Right lobe of liver (tissue), 6 donors: ENCODE measurements at regions not wholly inside any gene's neighbourhood (a gene's known extent, or its start where the extent isn't known, plus 50 kb on each side); places are given as distances from the start of the nearest gene placed in this dataset.

Experiments used
- ATAC-seq, 4 donors: fragments of 200-7000 bp; cut with Tn5 transposase; one replicate each; pipeline ENCODE4 v1.9.1; 2020; ENCODE audit warnings: mild to moderate bottlenecking in 4 of 4, moderate library complexity in 4 of 4
- DNase-seq, 3 donors: peaks; one replicate each; pipeline ENCODE4 v3.0.0-alpha.2; 2020
- H3K27ac ChIP-seq, 3 donors: fragments of 200-600 bp; one replicate each; pipeline ENCODE4 v1.8.0; 2022
- H3K27me3 ChIP-seq, 2 donors: fragments of 200-600 bp; one replicate each; pipeline ENCODE4 v1.8.0; 2022
- H3K36me3 ChIP-seq, 4 donors: fragments of 200-600 bp; sonication (generic) in 1 of 4; one replicate each; pipeline versions ENCODE4 v1.5.1 to v1.8.0; 2017 to 2022; ENCODE audit warnings: control low read depth in 1 of 4
- H3K4me1 ChIP-seq, 4 donors: fragments of 200-600 bp; sonication (generic) in 1 of 4; one replicate each; pipeline versions ENCODE4 v1.5.1 to v1.8.0; 2017 to 2022; ENCODE audit warnings: control low read depth in 1 of 4
- H3K4me3 ChIP-seq, 3 donors: fragments of 200-600 bp; one replicate each; pipeline ENCODE4 v1.8.0; 2022
- H3K9me3 ChIP-seq, 4 donors: fragments of 200-600 bp; sonication (generic) in 1 of 4; one replicate each; pipeline versions ENCODE4 v1.5.1 to v1.8.0; 2017 to 2022; ENCODE audit warnings: control low read depth in 1 of 4
- POLR2A ChIP-seq: fragments of 450-650 bp; IDR thresholded peaks from one replicate; pipeline ENCODE4 v1.6.1; 2017; ENCODE audit warnings: antibody characterized with exemption, mild to moderate bottlenecking
- WGBS: methylation state at CpG from one replicate; pipeline ENCODE4 v1.1.6; 2018; ENCODE audit warnings: low coverage, low lambda C conversion rate; ENCODE audit not compliant: insufficient coverage; ENCODE audit errors: missing lambda C conversion rate; 5-methylcytosine and 5-hydroxymethylcytosine counted together
- intact Hi-C, 2 donors: fragments of 100-400 bp; cut with DNase I; formaldehyde crosslinking; loops; one replicate each; pipeline versions ENCODE4 v1.11.2 to v1.14.1; 2022
- TF ChIP-seq, protein P1 (sequence below), 4 donors: fragments of 200-600 bp in 3 of 4; fragments of 450-650 bp in 1 of 4; IDR thresholded peaks; one replicate each; pipeline versions ENCODE4 v1.5.1 to v1.8.0; 2016 to 2022; ENCODE audit warnings: antibody characterized with exemption in 4 of 4, mild to moderate bottlenecking in 2 of 4
- donor health status: DM: no; HTN: yes; CAD: no.
- donor health status: DM: no; HTN: no; CAD: no.
- donor health status: DM: no; HTN: no; CAD: no.
- donor health status: DM: no; HTN: yes; CAD: no.
- donor health status: DM: no; HTN: yes; CAD: no.

DNA sequence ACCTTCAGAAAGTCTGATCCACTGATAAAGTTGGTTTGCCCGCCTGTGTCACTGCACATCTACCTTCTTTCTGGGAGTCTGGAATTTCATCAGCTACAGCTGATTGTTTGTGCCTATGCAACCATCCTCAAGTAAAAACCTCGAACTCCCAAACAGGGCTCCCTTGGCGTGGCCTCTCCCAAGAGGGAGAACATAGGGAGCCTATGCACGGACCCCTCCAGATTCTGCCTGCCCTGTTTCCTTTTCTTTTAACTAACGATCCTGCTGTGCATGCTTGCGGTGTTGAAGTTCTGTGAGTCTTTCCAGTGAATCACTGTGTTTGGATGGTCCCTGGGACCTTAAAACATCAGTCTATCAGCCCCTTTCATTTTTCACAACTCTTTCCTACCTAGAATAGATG is 226.9 kb upstream of the SEMA3D start:
- Histone ChIP-seq H3K36me3 (no peaks in the 10 kb centered on the region), H3K27me3 (no peaks in the 10 kb centered on the region), H3K9me3 (no peaks in the 10 kb centered on the region), H3K4me1 (no peaks in the 10 kb centered on the region), H3K4me3 (no peak overlapping the region), H3K27ac (no peak overlapping the region)
- intact Hi-C loops = no loop called here
- no peak for TF ChIP-seq POLR2A
- TF ChIP-seq, protein P1, sequence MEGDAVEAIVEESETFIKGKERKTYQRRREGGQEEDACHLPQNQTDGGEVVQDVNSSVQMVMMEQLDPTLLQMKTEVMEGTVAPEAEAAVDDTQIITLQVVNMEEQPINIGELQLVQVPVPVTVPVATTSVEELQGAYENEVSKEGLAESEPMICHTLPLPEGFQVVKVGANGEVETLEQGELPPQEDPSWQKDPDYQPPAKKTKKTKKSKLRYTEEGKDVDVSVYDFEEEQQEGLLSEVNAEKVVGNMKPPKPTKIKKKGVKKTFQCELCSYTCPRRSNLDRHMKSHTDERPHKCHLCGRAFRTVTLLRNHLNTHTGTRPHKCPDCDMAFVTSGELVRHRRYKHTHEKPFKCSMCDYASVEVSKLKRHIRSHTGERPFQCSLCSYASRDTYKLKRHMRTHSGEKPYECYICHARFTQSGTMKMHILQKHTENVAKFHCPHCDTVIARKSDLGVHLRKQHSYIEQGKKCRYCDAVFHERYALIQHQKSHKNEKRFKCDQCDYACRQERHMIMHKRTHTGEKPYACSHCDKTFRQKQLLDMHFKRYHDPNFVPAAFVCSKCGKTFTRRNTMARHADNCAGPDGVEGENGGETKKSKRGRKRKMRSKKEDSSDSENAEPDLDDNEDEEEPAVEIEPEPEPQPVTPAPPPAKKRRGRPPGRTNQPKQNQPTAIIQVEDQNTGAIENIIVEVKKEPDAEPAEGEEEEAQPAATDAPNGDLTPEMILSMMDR (IDR thresholded peaks at IDR 0.05) = no peak
- ATAC-seq (no peak), DNase-seq (no peak)
- 68% methylated on average over 5 of the region's 6 CpGs for WGBS

DNA sequence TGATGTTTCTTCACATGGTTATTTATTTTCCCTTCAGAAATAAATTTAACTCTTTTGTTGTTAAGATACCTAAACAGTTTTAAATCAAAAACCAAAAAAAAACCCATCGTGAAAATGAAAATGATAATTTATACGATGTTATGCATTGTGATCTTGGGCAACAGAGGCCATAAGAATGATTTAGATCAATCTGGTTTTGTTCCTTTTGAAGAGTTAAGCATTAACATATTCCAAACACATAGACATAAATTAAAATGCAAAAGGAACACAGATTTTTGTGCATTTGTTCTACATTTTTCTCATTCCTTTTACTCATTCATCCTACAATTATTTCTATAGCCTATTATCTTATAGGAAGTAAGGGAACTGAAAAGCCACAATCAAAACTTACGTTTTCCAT is 226.1 kb upstream of the SEMA3D start:
- Histone ChIP-seq H3K27me3 (no peaks in the 10 kb centered on the region), H3K36me3 (no peaks in the 10 kb centered on the region), H3K4me3 (no peak overlapping the region), H3K4me1 (no peaks in the 10 kb centered on the region), H3K9me3 (no peaks in the 10 kb centered on the region), H3K27ac (no peak overlapping the region)
- ATAC-seq (no peak), DNase-seq (no peak)
- WGBS = 72% methylated on average over 3 of the region's 3 CpGs
- intact Hi-C loops = no loop called here
- TF ChIP-seq, protein P1 (IDR thresholded peaks at IDR 0.05) = no peak
- TF ChIP-seq POLR2A = no peak

DNA sequence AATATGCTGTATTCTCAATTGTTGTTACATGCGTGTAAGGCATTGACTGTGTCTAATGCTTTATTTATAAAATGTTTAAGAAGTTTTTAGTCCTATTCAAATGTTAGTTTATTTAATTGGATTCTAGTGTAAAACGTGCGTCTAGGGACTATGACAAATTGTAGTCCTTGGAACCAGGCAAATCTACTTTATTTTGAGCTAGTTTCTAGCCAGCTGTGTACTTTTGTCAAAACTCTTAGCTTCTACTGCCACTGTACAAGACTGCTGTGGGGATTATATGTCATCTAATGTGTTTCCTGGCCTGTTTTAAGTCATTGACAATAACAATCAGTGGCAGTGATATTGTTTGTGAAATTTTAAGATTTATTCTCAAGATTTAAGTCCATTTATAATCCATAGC is 220.5 kb upstream of the SEMA3D start:
- WGBS = 61% methylated on average over 3 of the region's 3 CpGs
- H3K27ac ChIP-seq = no peak overlapping the region
- DNase-seq = no peak
- intact Hi-C loops = no loop called here
- no peak for ATAC-seq
- TF ChIP-seq POLR2A = no peak
- TF ChIP-seq, protein P1 (IDR thresholded peaks at IDR 0.05) = no peak
- no peaks in the 10 kb centered on the region for H3K9me3 ChIP-seq
- H3K36me3 ChIP-seq = no peaks in the 10 kb centered on the region
- no peak overlapping the region for H3K4me3 ChIP-seq
- no peaks in the 10 kb centered on the region for H3K4me1 ChIP-seq
- H3K27me3 ChIP-seq = no peaks in the 10 kb centered on the region

DNA sequence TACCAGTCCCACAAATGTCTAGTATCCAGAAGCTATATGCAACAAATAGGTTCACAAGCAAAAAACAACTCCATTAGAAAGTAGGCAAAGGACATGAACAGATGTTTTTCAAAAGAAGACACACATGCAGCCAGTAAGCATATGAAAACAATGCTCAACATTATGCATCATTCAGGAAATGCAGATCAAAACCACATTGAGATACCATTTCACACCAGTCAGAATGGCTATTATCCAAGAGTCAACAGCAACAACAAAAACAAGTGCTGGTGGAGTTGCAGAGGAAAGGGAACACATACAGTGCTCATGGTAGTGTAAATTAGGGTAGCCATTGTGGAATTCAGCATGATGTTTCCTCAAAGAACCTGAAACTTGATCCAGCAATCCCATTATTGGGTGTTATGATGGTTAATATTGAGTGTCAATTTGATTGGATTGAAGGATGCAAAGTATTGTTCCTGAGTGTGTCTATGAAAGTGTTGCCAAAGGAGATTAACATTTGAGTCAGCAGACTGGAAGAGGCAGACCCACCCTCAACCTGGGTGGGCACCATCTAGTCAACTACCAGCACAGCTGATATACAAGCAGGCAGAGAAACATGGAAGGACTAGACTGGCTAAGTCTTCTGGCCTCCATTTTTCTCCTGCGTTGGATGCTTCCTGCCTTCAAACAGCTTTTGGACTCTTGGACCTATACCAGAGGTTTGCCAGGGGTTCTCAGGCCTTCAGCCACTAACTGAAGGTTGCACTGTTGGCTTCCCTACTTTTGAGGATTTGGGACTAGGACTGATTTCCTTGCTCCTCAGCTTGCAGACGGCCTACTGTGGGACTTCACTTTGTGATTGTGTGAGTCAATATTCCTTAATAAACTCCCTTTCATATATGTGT is 218.4 kb upstream of the SEMA3D start:
- H3K27me3 ChIP-seq = no peaks in the 10 kb centered on the region
- no peak overlapping the region for H3K4me3 ChIP-seq
- no peak for TF ChIP-seq POLR2A
- TF ChIP-seq, protein P1 (IDR thresholded peaks at IDR 0.05) = no peak
- H3K9me3 ChIP-seq = no peaks in the 10 kb centered on the region
- intact Hi-C loops = no loop called here
- no peaks in the 10 kb centered on the region for H3K4me1 ChIP-seq
- WGBS = 50% methylated on average over 1 of the region's 2 CpGs
- no peak for ATAC-seq
- DNase-seq = no peak
- H3K36me3 ChIP-seq = no peaks in the 10 kb centered on the region
- no peak overlapping the region for H3K27ac ChIP-seq
